H1 (cell line): ENCODE measurements at regions not wholly inside any gene's neighbourhood (a gene's known extent, or its start where the extent isn't known, plus 50 kb on each side); places are given as distances from the start of the nearest gene placed in this dataset.

ENCODE experiments used
- CTCF ChIA-PET: fragments of 300-600 bp; sonication (Branson Sonifier 250); formaldehyde crosslinking; loops from one replicate; lab custom pipeline; 2021; ENCODE audit not compliant: partially characterized antibody; lab: Charles Lee
- POLR2A ChIA-PET: fragments of 300-600 bp; sonication (Branson Sonifier 250); formaldehyde crosslinking; loops from one replicate; lab custom pipeline; 2021; ENCODE audit warnings: inconsistent platforms; ENCODE audit not compliant: partially characterized antibody; lab: Charles Lee
- DNase-seq, 2 experiments: peaks; one replicate each; pipeline versions ENCODE4 v3.0.0 to v3.0.0-alpha.2; 2010 to 2022; ENCODE audit warnings: low spot score in 2 of 2, low read depth in 1 of 2, mixed read lengths in 1 of 2
- FAIRE-seq: peaks from 2 replicates; lab custom pipeline; 2011; peaks lifted over from hg19 to GRCh38; lab: Jason Lieb, UNC
- H2AFZ ChIP-seq: 2 replicates; pipeline ENCODE4 v1.8.1; 2012; ENCODE audit warnings: low read length, inconsistent platforms
- H2AK5ac ChIP-seq: 2 replicates; pipeline ENCODE4 v1.6.1; 2013; ENCODE audit warnings: low read depth, low read length
- H2BK120ac ChIP-seq: replicated peaks from 2 replicates; pipeline ENCODE3; 2013; ENCODE audit warnings: low read depth, low read length, inconsistent platforms
- H2BK12ac ChIP-seq: 2 replicates; pipeline ENCODE4 v1.6.1; 2013; ENCODE audit warnings: low read depth, low read length
- H2BK15ac ChIP-seq: 2 replicates; pipeline ENCODE4 v1.6.1; 2013; ENCODE audit warnings: low read length
- H2BK20ac ChIP-seq: 2 replicates; pipeline ENCODE4 v1.6.1; 2013; ENCODE audit warnings: low read length
- H2BK5ac ChIP-seq: 2 replicates; pipeline ENCODE4 v1.6.1; 2013; ENCODE audit warnings: low read depth, low read length
- H3K14ac ChIP-seq: 2 replicates; pipeline ENCODE4 v1.6.1; 2013; ENCODE audit warnings: inconsistent platforms; ENCODE audit not compliant: insufficient read length
- H3K18ac ChIP-seq: 2 replicates; pipeline ENCODE4 v1.6.1; 2013; ENCODE audit warnings: low read length; ENCODE audit errors: extremely low read depth
- H3K23ac ChIP-seq: 2 replicates; pipeline ENCODE4 v1.6.1; 2013; ENCODE audit warnings: inconsistent platforms; ENCODE audit not compliant: insufficient read length
- H3K23me2 ChIP-seq: 2 replicates; pipeline ENCODE4 v1.6.1; 2013; ENCODE audit warnings: low read depth, low read length
- H3K27ac ChIP-seq: 2 replicates; pipeline ENCODE4 v1.6.1; 2011; ENCODE audit warnings: low read depth, low read length, inconsistent platforms
- H3K27me3 ChIP-seq, 4 experiments: replicated peaks in 1 of 4; 1 replicate in 1 of 4; 2 replicates in 3 of 4; pipeline versions ENCODE4 v1.6.1 to v1.8.1; 2011 to 2013; ENCODE audit warnings: low read length in 3 of 4, mild to moderate bottlenecking in 3 of 4, inconsistent platforms in 2 of 4, mixed read lengths in 2 of 4, moderate library complexity in 1 of 4; ENCODE audit not compliant: control insufficient read depth in 3 of 4, insufficient read depth in 3 of 4; ENCODE audit errors: extremely low read depth in 1 of 4
- H3K36me3 ChIP-seq, 4 experiments: 2 replicates each; pipeline versions ENCODE4 v1.6.1 to v1.8.1; 2011 to 2013; ENCODE audit warnings: mild to moderate bottlenecking in 4 of 4, low read length in 3 of 4, moderate library complexity in 2 of 4, control low read depth in 1 of 4, inconsistent platforms in 1 of 4; ENCODE audit not compliant: insufficient read depth in 4 of 4, control insufficient read depth in 2 of 4
- H3K4ac ChIP-seq: replicated peaks from 2 replicates; pipeline ENCODE3; 2013; ENCODE audit warnings: low read length, low read depth, mixed read lengths, inconsistent platforms; ENCODE audit not compliant: insufficient read length
- H3K4me1 ChIP-seq, 4 experiments: replicated peaks in 1 of 4; 1 replicate in 1 of 4; 2 replicates in 3 of 4; pipeline versions ENCODE4 v1.6.1 to v1.8.1; 2011 to 2013; ENCODE audit warnings: low read length in 3 of 4, inconsistent platforms in 2 of 4, mixed read lengths in 1 of 4; ENCODE audit not compliant: insufficient read depth in 4 of 4, control insufficient read depth in 3 of 4
- H3K4me2 ChIP-seq, 2 experiments: 2 replicates each; pipeline versions ENCODE4 v1.6.1 to v1.8.1; 2011 to 2013; ENCODE audit warnings: low read depth in 2 of 2, low read length in 2 of 2, control low read depth in 1 of 2, inconsistent platforms in 1 of 2, mild to moderate bottlenecking in 1 of 2; ENCODE audit not compliant: insufficient read depth in 1 of 2
- H3K4me3 ChIP-seq, 4 experiments: fragments of 200-600, 300-600 bp in 1 of 4; sonication (generic), shearing (Covaris generic), sonication (Bioruptor Twin) in 1 of 4; 2 replicates each; pipeline versions ENCODE4 v1.5.1 to v1.8.1; 2011 to 2016; ENCODE audit warnings: low read length in 4 of 4, low read depth in 3 of 4, control low read depth in 2 of 4, inconsistent platforms in 2 of 4, mild to moderate bottlenecking in 2 of 4, mixed read lengths in 1 of 4, moderate library complexity in 1 of 4; ENCODE audit not compliant: insufficient read depth in 2 of 4; ENCODE audit errors: extremely low read depth in 1 of 4
- H3K56ac ChIP-seq: replicated peaks from 2 replicates; pipeline ENCODE3; 2013; ENCODE audit warnings: low read depth, mild to moderate bottlenecking, mixed read lengths, low read length, inconsistent platforms; ENCODE audit not compliant: insufficient read length
- H3K79me1 ChIP-seq: 2 replicates; pipeline ENCODE4 v1.6.1; 2013; ENCODE audit warnings: low read depth, low read length, control low read depth
- H3K79me2 ChIP-seq, 2 experiments: 2 replicates each; pipeline versions ENCODE4 v1.6.1 to v1.8.1; 2012 to 2013; ENCODE audit warnings: low read length in 2 of 2, mild to moderate bottlenecking in 2 of 2, inconsistent platforms in 1 of 2; ENCODE audit not compliant: insufficient read depth in 2 of 2, control insufficient read depth in 1 of 2
- H3K9ac ChIP-seq, 4 experiments: replicated peaks in 1 of 4; 1 replicate in 1 of 4; 2 replicates in 3 of 4; pipeline versions ENCODE4 v1.6.1 to v1.8.1; 2011 to 2013; ENCODE audit warnings: low read depth in 3 of 4, low read length in 3 of 4, control low read depth in 2 of 4, mild to moderate bottlenecking in 2 of 4, moderate library complexity in 2 of 4, inconsistent platforms in 1 of 4; ENCODE audit errors: extremely low read depth in 1 of 4
- H3K9me3 ChIP-seq, 2 experiments: 2 replicates each; pipeline versions ENCODE4 v1.6.1 to v1.8.1; 2012 to 2013; ENCODE audit warnings: mild to moderate bottlenecking in 2 of 2, moderate library complexity in 2 of 2, control low read depth in 1 of 2, inconsistent platforms in 1 of 2, low read depth in 1 of 2, low read length in 1 of 2, mixed read lengths in 1 of 2; ENCODE audit not compliant: insufficient read depth in 2 of 2
- H4K20me1 ChIP-seq, 2 experiments: replicated peaks in 1 of 2; 2 replicates each; pipeline versions ENCODE3 to v1.8.1; 2011 to 2013; ENCODE audit warnings: inconsistent platforms in 2 of 2, low read length in 2 of 2, mild to moderate bottlenecking in 1 of 2; ENCODE audit not compliant: insufficient read depth in 2 of 2, control insufficient read depth in 1 of 2
- H4K5ac ChIP-seq: 2 replicates; pipeline ENCODE4 v1.6.1; 2013; ENCODE audit warnings: low read length, low read depth, mixed read lengths, inconsistent platforms; ENCODE audit not compliant: insufficient read length
- H4K8ac ChIP-seq: 2 replicates; pipeline ENCODE4 v1.8.0; 2013; ENCODE audit warnings: mild to moderate bottlenecking, moderate library complexity, low read length, inconsistent platforms; ENCODE audit not compliant: insufficient read depth; ENCODE audit errors: extremely low read depth
- H4K91ac ChIP-seq: replicated peaks from 2 replicates; pipeline ENCODE3; 2013; ENCODE audit warnings: low read length, mixed read lengths, inconsistent platforms; ENCODE audit not compliant: insufficient read length
- CHD2 ChIP-seq: IDR thresholded peaks from 2 replicates; pipeline ENCODE4 v1.6.1; 2012; ENCODE audit warnings: low read length, improper control_type of control experiment
- EP300 ChIP-seq, 2 experiments: IDR thresholded peaks; 1 replicate in 1 of 2; 2 replicates in 1 of 2; pipeline ENCODE4 v1.6.1; 2011 to 2012; ENCODE audit warnings: low read depth in 2 of 2, low read length in 2 of 2, mild to moderate bottlenecking in 2 of 2, borderline replicate concordance in 1 of 2, inconsistent platforms in 1 of 2, moderate library complexity in 1 of 2
- EZH2 ChIP-seq: fragments of 200-600 bp; sonication (generic); IDR thresholded peaks from 2 replicates; pipeline ENCODE4 v1.7.1; 2012; ENCODE audit warnings: low read depth, mild to moderate bottlenecking, moderate library complexity, low read length, inconsistent platforms; ENCODE audit not compliant: severe bottlenecking
- HDAC2 ChIP-seq, 2 experiments: fragments of 300-600 bp in 1 of 2; sonication (generic) in 1 of 2; IDR thresholded peaks; 2 replicates each; pipeline ENCODE4 v1.6.1; 2011 to 2012; ENCODE audit warnings: low read depth in 2 of 2, low read length in 2 of 2, mild to moderate bottlenecking in 2 of 2, moderate library complexity in 2 of 2, borderline replicate concordance in 1 of 2, inconsistent platforms in 1 of 2
- RBBP5 ChIP-seq: IDR thresholded peaks from 2 replicates; pipeline ENCODE4 v1.7.1; 2012; ENCODE audit warnings: low read depth, mild to moderate bottlenecking, inconsistent platforms, low read length, moderate library complexity, borderline replicate concordance
- SIN3A ChIP-seq, 2 experiments: IDR thresholded peaks in 1 of 2; conservative IDR thresholded peaks in 1 of 2; 2 replicates each; pipeline ENCODE4 v1.6.1; 2011 to 2012; ENCODE audit warnings: low read length in 2 of 2, improper control_type of control experiment in 1 of 2, low read depth in 1 of 2, mild to moderate bottlenecking in 1 of 2
- SP1 ChIP-seq: IDR thresholded peaks from 2 replicates; pipeline ENCODE4 v1.6.1; 2011; ENCODE audit warnings: low read depth, low read length
- TEAD4 ChIP-seq: IDR thresholded peaks from 2 replicates; pipeline ENCODE4 v1.6.1; 2012; ENCODE audit warnings: low read depth, low read length, inconsistent platforms, mixed read lengths
- whole genome bisulfite sequencing, 2 experiments: shearing (Covaris generic) in 1 of 2; methylation state at CpG; one replicate each; pipeline versions ENCODE4 v1.1.6 to v1.1.7; 2013 to 2015; ENCODE audit warnings: low lambda C conversion rate in 2 of 2, mixed read lengths in 2 of 2, inconsistent platforms in 1 of 2, low coverage in 1 of 2, missing lambda C conversion rate in 1 of 2; ENCODE audit not compliant: insufficient replicate concordance in 2 of 2, insufficient coverage in 1 of 2, insufficient read length in 1 of 2; ENCODE audit errors: extremely low coverage in 1 of 2, missing lambda C conversion rate in 1 of 2; 5-methylcytosine and 5-hydroxymethylcytosine counted together

GRCh38 chr6:63436356-63436755, 116.6 kb upstream of the LGSN start:
- ChIA-PET CTCF (interaction anchor here (0.9 kb wide), 1 partner anchor 16 kb away, joined by 3 read pairs; no protein-coding TSS in a partner anchor), POLR2A (no interaction called here)
- Histone ChIP-seq H3K9ac (no peak overlapping the region), H3K4me2 (no peak overlapping the region), H4K91ac (no peak overlapping the region), H3K4me3 (no peak overlapping the region), H4K20me1 (no peaks in the 10 kb centered on the region), H2BK15ac (no peak overlapping the region), H3K14ac (no peak overlapping the region), H4K8ac (no peak overlapping the region), H3K27ac (no peak overlapping the region), H3K9me3 (no peaks in the 10 kb centered on the region), H3K23ac (no peak overlapping the region), H2BK5ac (no peak overlapping the region), H4K5ac (no peak overlapping the region), H3K56ac (no peak overlapping the region), H3K4ac (no peak overlapping the region), H3K4me1 (no peaks in the 10 kb centered on the region), H3K79me1 (no peaks in the 10 kb centered on the region), H3K27me3 (no peaks in the 10 kb centered on the region), H2BK12ac (no peak overlapping the region), H2AFZ (no peak overlapping the region), H2AK5ac (no peak overlapping the region), H3K79me2 (no peaks in the 10 kb centered on the region), H3K23me2 (no peaks in the 10 kb centered on the region), H2BK20ac (no peak overlapping the region), H3K36me3 (no peaks in the 10 kb centered on the region), H2BK120ac (no peak overlapping the region), H3K18ac (no peak overlapping the region)
- 88% methylated on average over 2 of the region's 2 CpGs; no CpG with 5 or more reads in 1 of the 2 experiments for WGBS, 2 experiments
- FAIRE-seq (no peak), DNase-seq (no peak)
- TF ChIP-seq CHD2 (no peak), EZH2 (no peak), HDAC2 (IDR thresholded peaks at IDR 0.05; ENCODE audit: borderline replicate concordance in 1 of 2, low read depth in 2 of 2, low read length in 2 of 2) (no peak), TEAD4 (no peak), RBBP5 (no peak), SIN3A (conservative IDR thresholded peaks at IDR 0.05 in 1 of 2, IDR thresholded peaks at IDR 0.05 in 1 of 2; ENCODE audit: low read depth in 1 of 2, low read length in 2 of 2) (no peak), EP300 (IDR thresholded peaks at IDR 0.05; ENCODE audit: borderline replicate concordance in 1 of 2, low read depth in 2 of 2, low read length in 2 of 2) (no peak), SP1 (no peak)
